GM12874 (cell line): ENCODE measurements at regions not wholly inside any gene's neighbourhood (a gene's known extent, or its start where the extent isn't known, plus 50 kb on each side); places are given as distances from the start of the nearest gene placed in this dataset.

Experiments used
- CTCF ChIP-seq: IDR thresholded peaks from 2 replicates; pipeline ENCODE4 v1.5.1; 2011; ENCODE audit warnings: low read depth, mild to moderate bottlenecking, control low read depth, low read length, moderate library complexity; ENCODE audit not compliant: insufficient read depth

DNA sequence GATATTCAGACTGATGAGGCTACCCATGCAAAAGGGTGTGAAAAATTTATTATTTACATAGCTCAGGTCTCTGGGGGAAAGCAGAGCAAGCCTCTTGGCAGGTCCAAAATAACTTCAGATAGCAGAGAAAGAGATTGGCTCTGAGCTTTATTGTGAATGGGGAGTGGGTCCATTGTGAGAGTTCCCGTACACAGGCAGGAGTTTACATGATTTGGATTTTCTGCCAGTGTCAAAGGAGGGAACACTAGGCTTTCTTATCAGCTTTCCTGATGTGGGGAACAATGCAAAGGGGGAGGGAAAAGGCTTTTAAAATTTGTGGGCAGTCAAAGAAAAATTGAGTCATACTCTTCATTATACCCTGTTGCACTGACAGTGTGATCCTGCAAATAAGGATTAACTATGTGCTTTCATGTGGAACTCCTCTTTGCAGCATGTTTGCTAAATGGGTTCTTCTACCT, 615.0 kb upstream of the RIOK2 start:
- no peak for TF ChIP-seq CTCF

DNA sequence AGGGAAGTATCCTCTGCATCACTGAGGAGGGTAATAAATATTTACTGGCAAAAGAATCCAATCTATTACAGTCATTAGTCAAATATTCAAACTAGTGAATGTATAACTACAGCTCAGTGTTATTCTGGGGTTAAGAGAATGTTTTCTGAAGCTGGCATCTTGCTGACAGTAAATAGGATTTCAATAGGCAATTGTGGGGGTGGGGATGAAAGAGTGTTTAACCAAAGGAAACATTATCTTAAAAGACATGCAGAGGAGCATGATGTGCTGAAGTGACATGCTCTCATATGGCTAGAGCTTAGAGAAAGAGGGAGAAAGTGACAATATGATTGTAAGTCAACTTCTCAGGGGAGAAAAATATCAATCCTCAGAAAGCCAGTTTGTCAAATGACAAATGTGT, 618.4 kb upstream of the RIOK2 start:
- no peak for TF ChIP-seq CTCF

DNA sequence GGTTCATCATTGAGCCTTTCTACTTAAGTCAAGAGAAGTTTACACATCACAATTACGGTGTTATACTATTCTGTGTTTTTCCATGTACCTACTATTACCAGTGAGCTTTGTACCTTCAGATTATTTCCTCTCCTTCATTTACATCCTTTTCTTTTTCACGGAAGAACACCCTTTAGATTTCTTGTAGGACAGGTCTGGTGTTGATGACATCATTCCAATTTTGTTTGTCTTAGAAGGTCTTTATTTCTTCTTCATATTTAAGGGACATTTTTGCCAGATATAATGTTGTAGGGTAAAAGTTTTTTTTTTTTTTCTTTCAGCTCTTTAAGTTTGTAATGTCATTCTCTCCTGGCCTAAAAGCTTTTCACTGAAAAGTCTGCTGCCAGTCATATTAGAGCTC, 637.1 kb upstream of the RIOK2 start:
- no peak for TF ChIP-seq CTCF

DNA sequence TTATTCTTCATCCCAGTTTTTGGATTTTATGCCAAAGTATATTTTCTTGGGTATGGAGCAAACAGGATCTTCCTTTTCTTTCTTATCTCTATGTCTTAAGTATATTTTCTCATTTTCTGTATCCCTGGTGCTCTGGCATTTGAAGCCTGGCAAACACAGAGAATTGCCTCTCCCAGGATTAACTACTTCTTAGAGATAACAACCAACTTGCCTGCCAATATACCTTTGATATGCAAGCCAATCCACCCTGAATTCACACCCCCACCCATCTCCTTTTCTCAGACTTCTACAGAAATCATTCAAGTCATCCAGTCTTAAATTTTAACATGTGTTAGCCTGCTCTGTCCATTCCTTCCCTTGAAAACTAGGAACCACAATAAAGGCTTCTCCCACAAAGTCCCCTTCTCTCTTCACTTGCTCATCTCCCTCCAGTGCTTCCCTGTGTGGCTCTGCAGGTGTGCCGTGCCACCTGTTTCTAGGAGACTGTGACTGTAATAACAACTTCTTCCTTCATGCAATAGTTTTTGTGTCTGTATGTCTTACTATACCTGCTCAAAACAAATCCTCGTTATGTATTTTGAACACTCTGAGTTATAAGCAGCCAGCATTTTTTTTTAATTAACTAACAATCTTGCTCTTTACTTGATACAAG, 649.7 kb upstream of the RIOK2 start:
- no peak for TF ChIP-seq CTCF

GRCh38 chr5:97834561-97834960, 651.5 kb upstream of the RIOK2 start:
- no peak for TF ChIP-seq CTCF

GRCh38 chr5:97835112-97835511, 652.1 kb upstream of the RIOK2 start:
- TF ChIP-seq CTCF: no peak

- no peak for TF ChIP-seq CTCF
Measured at GRCh38 chr5:97836816-97837215, 653.8 kb upstream of the RIOK2 start.
